22Rv1 (cell line): ENCODE measurements at regions not wholly inside any gene's neighbourhood (a gene's known extent, or its start where the extent isn't known, plus 50 kb on each side); places are given as distances from the start of the nearest gene placed in this dataset.

Source experiments
- CTCF ChIP-seq: fragments of 450-650 bp; IDR thresholded peaks from 2 replicates; pipeline ENCODE4 v1.5.1; 2017; ENCODE audit warnings: mild to moderate bottlenecking
- ZFX ChIP-seq: fragments of 450-650 bp; IDR thresholded peaks from 2 replicates; pipeline ENCODE4 v1.6.1; 2017; ENCODE audit warnings: antibody characterized with exemption, borderline replicate concordance

GRCh38 chr18:40812981-40813515 lies 1142.0 kb upstream of the PIK3C3 start:
- TF ChIP-seq CTCF (no peak), ZFX (no peak)
